GM23338 (cell line): ENCODE measurements at regions not wholly inside any gene's neighbourhood (a gene's known extent, or its start where the extent isn't known, plus 50 kb on each side); places are given as distances from the start of the nearest gene placed in this dataset.

Experiments used
- ATAC-seq: fragments of 200-7000 bp; cut with Tn5 transposase; 3 replicates; pipeline ENCODE4 v1.9.1; 2020
- DNase-seq: peaks from one replicate; pipeline ENCODE4 v3.0.0-alpha.2; 2015; ENCODE audit warnings: low spot score
- H2AFZ ChIP-seq: fragments of 200-600 bp; sonication (generic); 2 replicates; pipeline ENCODE4 v1.8.0; 2016; ENCODE audit warnings: antibody characterized with exemption, mild to moderate bottlenecking, moderate library complexity
- H3F3A ChIP-seq: fragments of 200-600 bp; sonication (generic); replicated peaks from 2 replicates; pipeline ENCODE4 v1.8.0; 2017; ENCODE audit warnings: antibody characterized with exemption, mixed run types, low read depth
- H3K27ac ChIP-seq: fragments of 200-600 bp; sonication (generic); 2 replicates; pipeline ENCODE4 v1.6.1; 2016; ENCODE audit warnings: low read depth
- H3K27me3 ChIP-seq: fragments of 200-600 bp; sonication (generic); 2 replicates; pipeline ENCODE4 v1.8.0; 2016; ENCODE audit warnings: mild to moderate bottlenecking, mixed run types, moderate library complexity; ENCODE audit not compliant: insufficient read depth
- H3K36me3 ChIP-seq: fragments of 200-600 bp; sonication (generic); 2 replicates; pipeline ENCODE4 v1.8.0; 2016; ENCODE audit warnings: mild to moderate bottlenecking; ENCODE audit not compliant: insufficient read depth
- H3K4me1 ChIP-seq: fragments of 200-600 bp; sonication (generic); 2 replicates; pipeline ENCODE4 v1.8.0; 2016; ENCODE audit warnings: mild to moderate bottlenecking, moderate library complexity; ENCODE audit not compliant: insufficient read depth
- H3K4me2 ChIP-seq: fragments of 200-600 bp; sonication (generic); 2 replicates; pipeline ENCODE4 v1.7.1; 2017; ENCODE audit warnings: mixed run types
- H3K4me3 ChIP-seq: fragments of 200-600 bp; sonication (generic); 2 replicates; pipeline ENCODE4 v1.6.1; 2016; ENCODE audit warnings: mixed run types
- H3K79me2 ChIP-seq: fragments of 200-600 bp; sonication (generic); replicated peaks from 2 replicates; pipeline ENCODE4 v1.8.0; 2017; ENCODE audit warnings: mild to moderate bottlenecking; ENCODE audit not compliant: insufficient read depth
- H3K9me2 ChIP-seq: fragments of 200-600 bp; sonication (generic); 2 replicates; pipeline ENCODE4 v1.8.0; 2017; ENCODE audit not compliant: insufficient read depth
- H4K20me1 ChIP-seq: fragments of 200-600 bp; sonication (generic); replicated peaks from 2 replicates; pipeline ENCODE4 v1.8.0; 2017; ENCODE audit warnings: mild to moderate bottlenecking; ENCODE audit not compliant: insufficient read depth
- H3K27ac Mint-ChIP-seq: 2 replicates; pipeline ENCODE4 v1.8.0; 2020; ENCODE audit warnings: inconsistent platforms, mild to moderate bottlenecking, moderate library complexity, mixed read lengths
- H3K27me3 Mint-ChIP-seq: 3 replicates; pipeline ENCODE4 v1.8.0; 2022; ENCODE audit warnings: low read depth, mild to moderate bottlenecking, moderate library complexity, mixed read lengths, inconsistent platforms; ENCODE audit not compliant: insufficient read depth, poor library complexity
- H3K36me3 Mint-ChIP-seq: 3 replicates; pipeline ENCODE4 v1.8.0; 2021; ENCODE audit warnings: low read depth, mild to moderate bottlenecking, inconsistent platforms, moderate library complexity, mixed read lengths
- H3K4me1 Mint-ChIP-seq: 3 replicates; pipeline ENCODE4 v1.8.0; 2020; ENCODE audit warnings: mild to moderate bottlenecking, inconsistent platforms, mixed read lengths
- H3K4me3 Mint-ChIP-seq: 3 replicates; pipeline ENCODE4 v1.8.0; 2021; ENCODE audit warnings: moderate library complexity, mild to moderate bottlenecking, inconsistent platforms, mixed read lengths
- H3K9me3 Mint-ChIP-seq: 3 replicates; pipeline ENCODE4 v1.8.0; 2020; ENCODE audit warnings: moderate library complexity, mild to moderate bottlenecking, inconsistent platforms, mixed read lengths
- CREB1 ChIP-seq: fragments of 250-450 bp; sonication (Bioruptor Pico); IDR thresholded peaks from 2 replicates; pipeline ENCODE4 v1.5.0; 2020; ENCODE audit warnings: low read depth, mild to moderate bottlenecking, moderate library complexity
- EZH2 ChIP-seq: fragments of 200-600 bp; sonication (generic); IDR thresholded peaks from one replicate; pipeline ENCODE4 v1.8.0; 2017; ENCODE audit warnings: antibody characterized with exemption, mild to moderate bottlenecking, low read depth; ENCODE audit not compliant: unreplicated experiment
- JUNB ChIP-seq: IDR thresholded peaks from one replicate; pipeline ENCODE4 v1.6.1; 2016; ENCODE audit warnings: antibody characterized with exemption; ENCODE audit not compliant: unreplicated experiment
- STAT1 ChIP-seq: IDR thresholded peaks from one replicate; pipeline ENCODE4 v1.6.1; 2016; ENCODE audit warnings: antibody characterized with exemption; ENCODE audit not compliant: unreplicated experiment
- ZNF114 ChIP-seq: fragments of 250-450 bp; sonication (Bioruptor Pico); IDR thresholded peaks from 2 replicates; pipeline ENCODE4 v1.5.0; 2020; ENCODE audit warnings: mild to moderate bottlenecking, moderate library complexity
- TF ChIP-seq, protein P1 (sequence below): fragments of 250-450 bp; sonication (Bioruptor Pico); IDR thresholded peaks from 2 replicates; pipeline ENCODE4 v1.5.0; 2020; ENCODE audit warnings: mild to moderate bottlenecking, moderate library complexity
- TF ChIP-seq, protein P2 (sequence below), 2 experiments: fragments of 200-600 bp in 1 of 2; sonication (generic) in 1 of 2; conservative IDR thresholded peaks; 2 replicates each; pipeline versions ENCODE4 v1.5.1 to v1.6.1; 2016 to 2017; ENCODE audit warnings: antibody characterized with exemption in 2 of 2, low read depth in 2 of 2, mild to moderate bottlenecking in 2 of 2, moderate library complexity in 1 of 2
- TF ChIP-seq, protein P3 (sequence below): IDR thresholded peaks from one replicate; pipeline ENCODE4 v1.6.1; 2018; ENCODE audit warnings: antibody characterized with exemption; ENCODE audit not compliant: unreplicated experiment
- TF ChIP-seq, protein P4 (sequence below): IDR thresholded peaks from 2 replicates; pipeline ENCODE4 v1.6.1; 2016; ENCODE audit warnings: antibody characterized with exemption

DNA sequence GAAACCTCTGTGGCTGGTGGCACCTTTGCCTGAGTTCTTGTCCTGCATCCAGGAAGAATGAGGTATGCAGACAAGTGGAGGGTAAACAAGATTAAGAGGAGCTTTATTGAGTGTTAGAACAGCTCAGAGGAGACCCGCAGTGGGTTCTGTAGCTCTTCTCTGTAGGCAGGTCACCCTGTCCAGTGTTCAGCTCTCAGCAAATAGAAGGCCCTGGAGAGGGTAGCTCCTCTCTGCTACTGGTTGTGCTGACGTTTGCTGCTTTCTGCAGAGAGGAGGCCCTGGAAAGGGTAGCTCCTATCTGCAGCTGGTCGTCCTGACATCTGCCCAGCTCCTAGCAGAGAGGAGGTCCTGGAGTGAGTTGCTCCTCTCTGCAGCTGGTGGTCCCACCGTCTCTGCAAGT, 96.8 kb upstream of the CCDC112 start (continued):
- TF ChIP-seq, protein P1, sequence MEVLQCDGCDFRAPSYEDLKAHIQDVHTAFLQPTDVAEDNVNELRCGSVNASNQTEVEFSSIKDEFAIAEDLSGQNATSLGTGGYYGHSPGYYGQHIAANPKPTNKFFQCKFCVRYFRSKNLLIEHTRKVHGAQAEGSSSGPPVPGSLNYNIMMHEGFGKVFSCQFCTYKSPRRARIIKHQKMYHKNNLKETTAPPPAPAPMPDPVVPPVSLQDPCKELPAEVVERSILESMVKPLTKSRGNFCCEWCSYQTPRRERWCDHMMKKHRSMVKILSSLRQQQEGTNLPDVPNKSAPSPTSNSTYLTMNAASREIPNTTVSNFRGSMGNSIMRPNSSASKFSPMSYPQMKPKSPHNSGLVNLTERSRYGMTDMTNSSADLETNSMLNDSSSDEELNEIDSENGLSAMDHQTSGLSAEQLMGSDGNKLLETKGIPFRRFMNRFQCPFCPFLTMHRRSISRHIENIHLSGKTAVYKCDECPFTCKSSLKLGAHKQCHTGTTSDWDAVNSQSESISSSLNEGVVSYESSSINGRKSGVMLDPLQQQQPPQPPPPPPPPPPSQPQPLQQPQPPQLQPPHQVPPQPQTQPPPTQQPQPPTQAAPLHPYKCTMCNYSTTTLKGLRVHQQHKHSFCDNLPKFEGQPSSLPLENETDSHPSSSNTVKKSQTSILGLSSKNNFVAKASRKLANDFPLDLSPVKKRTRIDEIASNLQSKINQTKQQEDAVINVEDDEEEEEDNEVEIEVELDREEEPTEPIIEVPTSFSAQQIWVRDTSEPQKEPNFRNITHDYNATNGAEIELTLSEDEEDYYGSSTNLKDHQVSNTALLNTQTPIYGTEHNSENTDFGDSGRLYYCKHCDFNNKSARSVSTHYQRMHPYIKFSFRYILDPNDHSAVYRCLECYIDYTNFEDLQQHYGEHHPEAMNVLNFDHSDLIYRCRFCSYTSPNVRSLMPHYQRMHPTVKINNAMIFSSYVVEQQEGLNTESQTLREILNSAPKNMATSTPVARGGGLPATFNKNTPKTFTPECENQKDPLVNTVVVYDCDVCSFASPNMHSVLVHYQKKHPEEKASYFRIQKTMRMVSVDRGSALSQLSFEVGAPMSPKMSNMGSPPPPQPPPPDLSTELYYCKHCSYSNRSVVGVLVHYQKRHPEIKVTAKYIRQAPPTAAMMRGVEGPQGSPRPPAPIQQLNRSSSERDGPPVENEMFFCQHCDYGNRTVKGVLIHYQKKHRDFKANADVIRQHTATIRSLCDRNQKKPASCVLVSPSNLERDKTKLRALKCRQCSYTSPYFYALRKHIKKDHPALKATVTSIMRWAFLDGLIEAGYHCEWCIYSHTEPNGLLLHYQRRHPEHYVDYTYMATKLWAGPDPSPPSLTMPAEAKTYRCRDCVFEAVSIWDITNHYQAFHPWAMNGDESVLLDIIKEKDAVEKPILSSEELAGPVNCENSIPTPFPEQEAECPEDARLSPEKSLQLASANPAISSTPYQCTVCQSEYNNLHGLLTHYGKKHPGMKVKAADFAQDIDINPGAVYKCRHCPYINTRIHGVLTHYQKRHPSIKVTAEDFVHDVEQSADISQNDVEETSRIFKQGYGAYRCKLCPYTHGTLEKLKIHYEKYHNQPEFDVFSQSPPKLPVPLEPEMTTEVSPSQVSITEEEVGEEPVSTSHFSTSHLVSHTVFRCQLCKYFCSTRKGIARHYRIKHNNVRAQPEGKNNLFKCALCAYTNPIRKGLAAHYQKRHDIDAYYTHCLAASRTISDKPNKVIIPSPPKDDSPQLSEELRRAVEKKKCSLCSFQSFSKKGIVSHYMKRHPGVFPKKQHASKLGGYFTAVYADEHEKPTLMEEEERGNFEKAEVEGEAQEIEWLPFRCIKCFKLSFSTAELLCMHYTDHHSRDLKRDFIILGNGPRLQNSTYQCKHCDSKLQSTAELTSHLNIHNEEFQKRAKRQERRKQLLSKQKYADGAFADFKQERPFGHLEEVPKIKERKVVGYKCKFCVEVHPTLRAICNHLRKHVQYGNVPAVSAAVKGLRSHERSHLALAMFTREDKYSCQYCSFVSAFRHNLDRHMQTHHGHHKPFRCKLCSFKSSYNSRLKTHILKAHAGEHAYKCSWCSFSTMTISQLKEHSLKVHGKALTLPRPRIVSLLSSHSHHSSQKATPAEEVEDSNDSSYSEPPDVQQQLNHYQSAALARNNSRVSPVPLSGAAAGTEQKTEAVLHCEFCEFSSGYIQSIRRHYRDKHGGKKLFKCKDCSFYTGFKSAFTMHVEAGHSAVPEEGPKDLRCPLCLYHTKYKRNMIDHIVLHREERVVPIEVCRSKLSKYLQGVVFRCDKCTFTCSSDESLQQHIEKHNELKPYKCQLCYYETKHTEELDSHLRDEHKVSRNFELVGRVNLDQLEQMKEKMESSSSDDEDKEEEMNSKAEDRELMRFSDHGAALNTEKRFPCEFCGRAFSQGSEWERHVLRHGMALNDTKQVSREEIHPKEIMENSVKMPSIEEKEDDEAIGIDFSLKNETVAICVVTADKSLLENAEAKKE, result no peak

DNA sequence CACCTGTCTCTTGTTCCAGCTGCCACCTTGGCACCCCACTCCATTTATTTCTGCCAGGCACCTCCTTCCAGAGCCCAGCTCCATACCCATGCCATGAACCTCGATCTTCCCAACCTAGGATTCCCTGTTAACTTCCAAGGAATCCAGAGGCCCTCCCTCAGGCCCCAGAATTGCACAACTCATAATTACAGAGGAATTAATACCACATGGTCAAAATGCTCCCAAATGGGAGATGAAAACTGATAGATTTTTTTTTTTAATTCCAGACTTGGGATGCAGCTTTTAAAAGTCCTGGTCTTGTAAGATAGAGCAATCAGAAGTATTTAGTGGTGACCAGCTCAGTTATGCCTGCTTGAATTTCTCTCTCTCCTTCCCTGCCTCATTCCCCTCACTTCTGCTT, 96.2 kb upstream of the CCDC112 start:
- H3K27me3 Mint-ChIP-seq, result no peaks in the 10 kb centered on the region
- no peaks in the 10 kb centered on the region for H4K20me1 ChIP-seq
- no peak overlapping the region for H2AFZ ChIP-seq
- H3K4me1 Mint-ChIP-seq, result peaks cover 3% of the 10 kb centered on the region; the same call in 2 of the 3 replicates
- no peak for DNase-seq
- H3K9me3 Mint-ChIP-seq, result peaks cover 3% of the 10 kb centered on the region; the same call in 1 of the 3 replicates
- no peaks in the 10 kb centered on the region for H3K4me1 ChIP-seq
- no peak overlapping the region for H3K4me3 ChIP-seq
- H3K9me2 ChIP-seq, result peaks cover 12% of the 10 kb centered on the region; the same call in 1 of the 2 replicates
- no peaks in the 10 kb centered on the region for H3F3A ChIP-seq
- H3K79me2 ChIP-seq, result no peaks in the 10 kb centered on the region
- no peak for ATAC-seq
- H3K36me3 Mint-ChIP-seq, result no peaks in the 10 kb centered on the region; the same call in 2 of the 3 replicates
- no peak overlapping the region for H3K27ac ChIP-seq
- no peaks in the 10 kb centered on the region for H3K36me3 ChIP-seq
- no peak overlapping the region; the same call in 1 of the 2 replicates for H3K27ac Mint-ChIP-seq
- H3K4me3 Mint-ChIP-seq, result no peak overlapping the region
- no peak overlapping the region for H3K4me2 ChIP-seq
- H3K27me3 ChIP-seq, result no peaks in the 10 kb centered on the region
- TF ChIP-seq EZH2 (no peak), JUNB (no peak), STAT1 (no peak), CREB1 (CRISPR knock-in tag) (no peak), ZNF114 (no peak)
- TF ChIP-seq, protein P2, sequence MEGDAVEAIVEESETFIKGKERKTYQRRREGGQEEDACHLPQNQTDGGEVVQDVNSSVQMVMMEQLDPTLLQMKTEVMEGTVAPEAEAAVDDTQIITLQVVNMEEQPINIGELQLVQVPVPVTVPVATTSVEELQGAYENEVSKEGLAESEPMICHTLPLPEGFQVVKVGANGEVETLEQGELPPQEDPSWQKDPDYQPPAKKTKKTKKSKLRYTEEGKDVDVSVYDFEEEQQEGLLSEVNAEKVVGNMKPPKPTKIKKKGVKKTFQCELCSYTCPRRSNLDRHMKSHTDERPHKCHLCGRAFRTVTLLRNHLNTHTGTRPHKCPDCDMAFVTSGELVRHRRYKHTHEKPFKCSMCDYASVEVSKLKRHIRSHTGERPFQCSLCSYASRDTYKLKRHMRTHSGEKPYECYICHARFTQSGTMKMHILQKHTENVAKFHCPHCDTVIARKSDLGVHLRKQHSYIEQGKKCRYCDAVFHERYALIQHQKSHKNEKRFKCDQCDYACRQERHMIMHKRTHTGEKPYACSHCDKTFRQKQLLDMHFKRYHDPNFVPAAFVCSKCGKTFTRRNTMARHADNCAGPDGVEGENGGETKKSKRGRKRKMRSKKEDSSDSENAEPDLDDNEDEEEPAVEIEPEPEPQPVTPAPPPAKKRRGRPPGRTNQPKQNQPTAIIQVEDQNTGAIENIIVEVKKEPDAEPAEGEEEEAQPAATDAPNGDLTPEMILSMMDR (conservative IDR thresholded peaks at IDR 0.05; ENCODE audit: low read depth in 2 of 2), result no peak
- TF ChIP-seq, protein P3, sequence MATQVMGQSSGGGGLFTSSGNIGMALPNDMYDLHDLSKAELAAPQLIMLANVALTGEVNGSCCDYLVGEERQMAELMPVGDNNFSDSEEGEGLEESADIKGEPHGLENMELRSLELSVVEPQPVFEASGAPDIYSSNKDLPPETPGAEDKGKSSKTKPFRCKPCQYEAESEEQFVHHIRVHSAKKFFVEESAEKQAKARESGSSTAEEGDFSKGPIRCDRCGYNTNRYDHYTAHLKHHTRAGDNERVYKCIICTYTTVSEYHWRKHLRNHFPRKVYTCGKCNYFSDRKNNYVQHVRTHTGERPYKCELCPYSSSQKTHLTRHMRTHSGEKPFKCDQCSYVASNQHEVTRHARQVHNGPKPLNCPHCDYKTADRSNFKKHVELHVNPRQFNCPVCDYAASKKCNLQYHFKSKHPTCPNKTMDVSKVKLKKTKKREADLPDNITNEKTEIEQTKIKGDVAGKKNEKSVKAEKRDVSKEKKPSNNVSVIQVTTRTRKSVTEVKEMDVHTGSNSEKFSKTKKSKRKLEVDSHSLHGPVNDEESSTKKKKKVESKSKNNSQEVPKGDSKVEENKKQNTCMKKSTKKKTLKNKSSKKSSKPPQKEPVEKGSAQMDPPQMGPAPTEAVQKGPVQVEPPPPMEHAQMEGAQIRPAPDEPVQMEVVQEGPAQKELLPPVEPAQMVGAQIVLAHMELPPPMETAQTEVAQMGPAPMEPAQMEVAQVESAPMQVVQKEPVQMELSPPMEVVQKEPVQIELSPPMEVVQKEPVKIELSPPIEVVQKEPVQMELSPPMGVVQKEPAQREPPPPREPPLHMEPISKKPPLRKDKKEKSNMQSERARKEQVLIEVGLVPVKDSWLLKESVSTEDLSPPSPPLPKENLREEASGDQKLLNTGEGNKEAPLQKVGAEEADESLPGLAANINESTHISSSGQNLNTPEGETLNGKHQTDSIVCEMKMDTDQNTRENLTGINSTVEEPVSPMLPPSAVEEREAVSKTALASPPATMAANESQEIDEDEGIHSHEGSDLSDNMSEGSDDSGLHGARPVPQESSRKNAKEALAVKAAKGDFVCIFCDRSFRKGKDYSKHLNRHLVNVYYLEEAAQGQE, result no peak
- TF ChIP-seq, protein P4, sequence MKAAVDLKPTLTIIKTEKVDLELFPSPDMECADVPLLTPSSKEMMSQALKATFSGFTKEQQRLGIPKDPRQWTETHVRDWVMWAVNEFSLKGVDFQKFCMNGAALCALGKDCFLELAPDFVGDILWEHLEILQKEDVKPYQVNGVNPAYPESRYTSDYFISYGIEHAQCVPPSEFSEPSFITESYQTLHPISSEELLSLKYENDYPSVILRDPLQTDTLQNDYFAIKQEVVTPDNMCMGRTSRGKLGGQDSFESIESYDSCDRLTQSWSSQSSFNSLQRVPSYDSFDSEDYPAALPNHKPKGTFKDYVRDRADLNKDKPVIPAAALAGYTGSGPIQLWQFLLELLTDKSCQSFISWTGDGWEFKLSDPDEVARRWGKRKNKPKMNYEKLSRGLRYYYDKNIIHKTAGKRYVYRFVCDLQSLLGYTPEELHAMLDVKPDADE, result no peak
